Lung (tissue), 11 donors: ENCODE measurements at regions not wholly inside any gene's neighbourhood (a gene's known extent, or its start where the extent isn't known, plus 50 kb on each side); places are given as distances from the start of the nearest gene placed in this dataset.

ENCODE experiments used
- ATAC-seq: fragments of 200-7000 bp; cut with Tn5 transposase; one replicate; pipeline ENCODE4 v1.9.1; 2020; ENCODE audit warnings: moderate number of reproducible peaks; ENCODE audit not compliant: insufficient read depth, low FRiP score
- DNase-seq, 3 donors: peaks; one replicate each; pipeline ENCODE4 v3.0.0-alpha.2; 2013 to 2017
- H3K27ac ChIP-seq, 2 donors: one replicate each; pipeline ENCODE4 v1.5.1; 2013; ENCODE audit warnings: mild to moderate bottlenecking in 2 of 2, moderate library complexity in 2 of 2, control low read depth in 1 of 2, inconsistent platforms in 1 of 2, low read depth in 1 of 2, low read length in 1 of 2
- H3K27me3 ChIP-seq, 3 donors: one replicate each; pipeline ENCODE4 v1.5.1; 2013; ENCODE audit warnings: low read length in 2 of 3; ENCODE audit not compliant: control insufficient read depth in 3 of 3, insufficient read depth in 3 of 3
- H3K36me3 ChIP-seq, 4 donors: one replicate each; pipeline ENCODE4 v1.5.1; 2013; ENCODE audit warnings: low read length in 4 of 4, mild to moderate bottlenecking in 1 of 4, moderate library complexity in 1 of 4; ENCODE audit not compliant: control insufficient read depth in 4 of 4, insufficient read depth in 4 of 4
- H3K4me1 ChIP-seq, 5 donors: one replicate each; pipeline ENCODE4 v1.5.1; 2013; ENCODE audit warnings: low read length in 5 of 5, mild to moderate bottlenecking in 2 of 5, moderate library complexity in 1 of 5; ENCODE audit not compliant: control insufficient read depth in 5 of 5, insufficient read depth in 5 of 5
- H3K4me3 ChIP-seq: one replicate; pipeline ENCODE4 v1.5.1; 2013; ENCODE audit warnings: mild to moderate bottlenecking, control low read depth, moderate library complexity
- H3K9ac ChIP-seq, 2 donors: one replicate each; pipeline ENCODE4 v1.5.1; 2013; ENCODE audit warnings: low read length in 2 of 2, control low read depth in 1 of 2; ENCODE audit not compliant: insufficient read depth in 1 of 2
- H3K9me3 ChIP-seq, 4 donors: one replicate each; pipeline ENCODE4 v1.5.1; 2013; ENCODE audit warnings: low read length in 3 of 4, mild to moderate bottlenecking in 1 of 4, moderate library complexity in 1 of 4; ENCODE audit not compliant: control insufficient read depth in 4 of 4, insufficient read depth in 3 of 4
- CTCF ChIP-seq: IDR thresholded peaks from 2 replicates; pipeline ENCODE4 v1.5.1; 2012; ENCODE audit warnings: mild to moderate bottlenecking; ENCODE audit errors: control extremely low read depth, extremely low read depth
- WGBS, 2 donors: extraction: QIAGEN DNeasy Blood & Tissue Kit; methylation state at CpG; one replicate each; pipeline ENCODE4 v1.1.7; 2013; 5-methylcytosine and 5-hydroxymethylcytosine counted together
- donor health status: control.
- donor health status: control.
- donor health status: Bipolar disorder and iron deficiency.
- donor health status: healthy.
- donor health status: DM: yes; HTN: yes; CAD: no.

GRCh38 chr4:54527532-54527931 lies 130.2 kb upstream of the KIT start:
- Histone ChIP-seq H3K4me1 (no peaks in the 10 kb centered on the region), H3K9ac (no peak overlapping the region), H3K36me3 (no peaks in the 10 kb centered on the region), H3K9me3 (no peaks in the 10 kb centered on the region), H3K4me3 (no peak overlapping the region), H3K27me3 (no peaks in the 10 kb centered on the region), H3K27ac (no peak overlapping the region)
- no peak for ATAC-seq
- TF ChIP-seq CTCF = no peak
- WGBS, 2 donors = 75 to 92% methylated on average over 6 of the region's 6 CpGs
- no peak for DNase-seq

GRCh38 chr4:54539500-54540029 lies 118.2 kb upstream of the KIT start:
- Histone ChIP-seq H3K27me3 (peaks cover 2 to 3% (median 3%) of the 10 kb centered on the region in 3 donors), H3K36me3 (no peaks in the 10 kb centered on the region), H3K9ac (no peak overlapping the region), H3K4me3 (peak overlapping the region; percentile 40), H3K9me3 (peaks cover 0 to 2% (median 0%) of the 10 kb centered on the region in 4 donors), H3K27ac (peak overlapping the region in 1 of 2 donors; percentile 39), H3K4me1 (peaks cover 0 to 3% (median 0%) of the 10 kb centered on the region in 5 donors)
- 7 to 15% methylated on average over 26 of the region's 26 CpGs for WGBS, 2 donors
- no peak for TF ChIP-seq CTCF
- DNase-seq = peak; percentile 61 to 71 (median 63)
- ATAC-seq = peak; percentile 84

GRCh38 chr4:54540931-54541330 lies 116.8 kb upstream of the KIT start:
- Histone ChIP-seq H3K27me3 (peaks cover 2 to 3% (median 3%) of the 10 kb centered on the region in 3 donors), H3K4me3 (no peak overlapping the region), H3K9me3 (no peaks in the 10 kb centered on the region), H3K36me3 (no peaks in the 10 kb centered on the region), H3K27ac (no peak overlapping the region), H3K9ac (no peak overlapping the region), H3K4me1 (peaks cover 0 to 3% (median 0%) of the 10 kb centered on the region in 5 donors)
- ATAC-seq (no peak), DNase-seq (no peak)
- WGBS, 2 donors = 56 to 57% methylated on average over 2 of the region's 2 CpGs
- no peak for TF ChIP-seq CTCF
